Heart right ventricle (tissue), 16 donors: ENCODE measurements at regions not wholly inside any gene's neighbourhood (a gene's known extent, or its start where the extent isn't known, plus 50 kb on each side); places are given as distances from the start of the nearest gene placed in this dataset.
"Not testable (repeated sequence)": the region's sequence is repeated elsewhere in the genome, so short reads cannot be mapped to it uniquely, and the experiment has no call there.

Experiments
- ATAC-seq, 8 donors: fragments of 200-7000 bp; cut with Tn5 transposase; one replicate each; pipeline ENCODE4 v1.9.1; 2020; ENCODE audit warnings: mild to moderate bottlenecking in 8 of 8, moderate library complexity in 8 of 8, moderate number of reproducible peaks in 1 of 8
- DNase-seq, 2 donors: peaks; one replicate each; pipeline ENCODE4 v3.0.0-alpha.2; 2020
- H3K27ac ChIP-seq, 10 donors: fragments of 200-600 bp; sonication (generic) in 2 of 10; one replicate each; pipeline versions ENCODE4 v1.5.0 to v1.8.0; 2020 to 2022; ENCODE audit warnings: mild to moderate bottlenecking in 3 of 10
- H3K27me3 ChIP-seq, 7 donors: fragments of 200-600 bp; one replicate each; pipeline ENCODE4 v1.8.0; 2021 to 2022; ENCODE audit warnings: mild to moderate bottlenecking in 2 of 7
- H3K36me3 ChIP-seq, 9 donors: fragments of 200-600 bp; sonication (generic) in 1 of 9; one replicate each; pipeline versions ENCODE4 v1.5.0 to v1.8.0; 2020 to 2022; ENCODE audit warnings: mild to moderate bottlenecking in 2 of 9
- H3K4me1 ChIP-seq, 9 donors: fragments of 200-600 bp; sonication (generic) in 1 of 9; one replicate each; pipeline versions ENCODE4 v1.5.0 to v1.8.0; 2020 to 2022; ENCODE audit warnings: mild to moderate bottlenecking in 4 of 9
- H3K4me3 ChIP-seq, 10 donors: fragments of 200-600 bp; sonication (generic) in 2 of 10; one replicate each; pipeline versions ENCODE4 v1.5.0 to v1.8.0; 2020 to 2022; ENCODE audit warnings: mild to moderate bottlenecking in 7 of 10, moderate library complexity in 2 of 10
- H3K9me3 ChIP-seq, 11 donors: fragments of 200-600 bp in 10 of 11; sonication (generic) in 2 of 11; one replicate each; pipeline versions ENCODE4 v1.5.0 to v1.8.0; 2013 to 2022; ENCODE audit warnings: mild to moderate bottlenecking in 2 of 11, control low read depth in 1 of 11, moderate library complexity in 1 of 11
- CTCF ChIP-seq, 9 donors: fragments of 200-600 bp; sonication (generic) in 2 of 9; IDR thresholded peaks; one replicate each; pipeline versions ENCODE4 v1.5.0 to v1.8.0; 2021 to 2022; ENCODE audit warnings: antibody characterized with exemption in 9 of 9, mild to moderate bottlenecking in 5 of 9, moderate library complexity in 1 of 9
- WGBS, 2 donors: extraction: QIAGEN DNeasy Blood & Tissue Kit; methylation state at CpG; one replicate each; pipeline ENCODE4 v1.1.7; 2013; ENCODE audit warnings: inconsistent platforms in 1 of 2; 5-methylcytosine and 5-hydroxymethylcytosine counted together
- intact Hi-C, 10 donors: fragments of 100-400 bp; cut with DNase I; formaldehyde crosslinking; loops; one replicate each; pipeline versions ENCODE4 v1.11.1 to v1.14.2; 2022
- donor health status: Arrhythmogenic right ventricular cardiomyopathy.
- donor health status: ischemic (EF 13 %, LVEDD 7.1; RV severe dilation, severe dysfunction).
- donor health status: healthy with polysubstance abuse.
- donor health status: DM: no; HTN: yes; CAD: no.
- donor health status: DM: no; HTN: no; CAD: no.
- donor health status: ischemic (EF 25% LVEDD 6.9; RV normal size, moderate dysfunction).
- donor health status: ischemic (EF 25% LVEDD 5.7; RV mildly dilated, moderate dysfunction).
- donor health status: healthy.
- donor health status: DM: yes; HTN: yes; CAD: no.
- donor health status: Ischemic cardiomyopathy.
- donor health status: ischemic (EF 35%, LVEDD 5.7; RV mildly dilated, moderate dysfunction).
- donor health status: nonischemic (EF 11% LVEDD 7.7; RV severe dilation, severe dysfunction).
- donor health status: DM: yes; HTN: yes; CAD: no.
- donor health status: PGD.
- donor health status: ischemic (EF 29% LVEDD 5.4; RV normal size, mild dysfunction).
- donor health status: nonischemic (EF 23%, LVEDD 6.1; RV moderate dilation, normal function).

- Histone ChIP-seq H3K27me3 (no peaks in the 10 kb centered on the region), H3K9me3 (no peaks in the 10 kb centered on the region), H3K36me3 (no peaks in the 10 kb centered on the region), H3K27ac (no peak overlapping the region), H3K4me1 (no peaks in the 10 kb centered on the region), H3K4me3 (no peak overlapping the region)
- no peak for TF ChIP-seq CTCF (IDR thresholded peaks at IDR 0.05)
- DNase-seq = no peak
- intact Hi-C loops = no loop called here
- ATAC-seq = no peak
- WGBS, 2 donors = 60 to 64% methylated on average over 5 of the region's 5 CpGs
Observed at GRCh38 chr6:91075244-91075976, 488.5 kb upstream of the MAP3K7 start.

GRCh38 chr6:91063362-91063761 lies 476.5 kb upstream of the MAP3K7 start:
- no peak for DNase-seq

GRCh38 chr6:91057689-91058088 lies 470.8 kb upstream of the MAP3K7 start:
- no peak for DNase-seq
- H3K27ac ChIP-seq = no peak overlapping the region
- no peak for TF ChIP-seq CTCF (IDR thresholded peaks at IDR 0.05)
- intact Hi-C loops = no loop called here
- no peak overlapping the region for H3K4me3 ChIP-seq
- no peaks in the 10 kb centered on the region for H3K4me1 ChIP-seq
- 73 to 83% methylated on average over 1 of the region's 1 CpG for WGBS, 2 donors
- no peaks in the 10 kb centered on the region for H3K36me3 ChIP-seq
- H3K9me3 ChIP-seq = peaks cover 0 to 51% (median 15%) of the 10 kb centered on the region in 11 donors
- no peak for ATAC-seq
- H3K27me3 ChIP-seq = no peaks in the 10 kb centered on the region

More at GRCh38 chr6:91063362-91063761, 476.5 kb upstream of the MAP3K7 start:
- no peak for ATAC-seq
- Histone ChIP-seq H3K4me3 (no peak overlapping the region), H3K36me3 (no peaks in the 10 kb centered on the region), H3K27me3 (no peaks in the 10 kb centered on the region), H3K9me3 (peaks cover 0 to 33% (median 8%) of the 10 kb centered on the region in 11 donors), H3K4me1 (peaks cover 0 to 5% (median 0%) of the 10 kb centered on the region in 9 donors), H3K27ac (no peak overlapping the region)
- intact Hi-C loops = no loop called here
- no peak for TF ChIP-seq CTCF (IDR thresholded peaks at IDR 0.05)
- 98% methylated on average over 1 of the region's 1 CpG for WGBS, 2 donors

- DNase-seq (no peak), ATAC-seq (no peak)
- WGBS, 2 donors = 43 to 52% methylated on average over 1 of the region's 1 CpG
- intact Hi-C loops = no loop called here
- Histone ChIP-seq H3K36me3 (no peaks in the 10 kb centered on the region), H3K27me3 (no peaks in the 10 kb centered on the region), H3K9me3 (peaks cover 0 to 48% (median 15%) of the 10 kb centered on the region in 11 donors), H3K4me1 (no peaks in the 10 kb centered on the region), H3K4me3 (no peak overlapping the region), H3K27ac (no peak overlapping the region)
- no peak for TF ChIP-seq CTCF (IDR thresholded peaks at IDR 0.05)
Observed at GRCh38 chr6:91055959-91056358, 469.1 kb upstream of the MAP3K7 start.

DNA sequence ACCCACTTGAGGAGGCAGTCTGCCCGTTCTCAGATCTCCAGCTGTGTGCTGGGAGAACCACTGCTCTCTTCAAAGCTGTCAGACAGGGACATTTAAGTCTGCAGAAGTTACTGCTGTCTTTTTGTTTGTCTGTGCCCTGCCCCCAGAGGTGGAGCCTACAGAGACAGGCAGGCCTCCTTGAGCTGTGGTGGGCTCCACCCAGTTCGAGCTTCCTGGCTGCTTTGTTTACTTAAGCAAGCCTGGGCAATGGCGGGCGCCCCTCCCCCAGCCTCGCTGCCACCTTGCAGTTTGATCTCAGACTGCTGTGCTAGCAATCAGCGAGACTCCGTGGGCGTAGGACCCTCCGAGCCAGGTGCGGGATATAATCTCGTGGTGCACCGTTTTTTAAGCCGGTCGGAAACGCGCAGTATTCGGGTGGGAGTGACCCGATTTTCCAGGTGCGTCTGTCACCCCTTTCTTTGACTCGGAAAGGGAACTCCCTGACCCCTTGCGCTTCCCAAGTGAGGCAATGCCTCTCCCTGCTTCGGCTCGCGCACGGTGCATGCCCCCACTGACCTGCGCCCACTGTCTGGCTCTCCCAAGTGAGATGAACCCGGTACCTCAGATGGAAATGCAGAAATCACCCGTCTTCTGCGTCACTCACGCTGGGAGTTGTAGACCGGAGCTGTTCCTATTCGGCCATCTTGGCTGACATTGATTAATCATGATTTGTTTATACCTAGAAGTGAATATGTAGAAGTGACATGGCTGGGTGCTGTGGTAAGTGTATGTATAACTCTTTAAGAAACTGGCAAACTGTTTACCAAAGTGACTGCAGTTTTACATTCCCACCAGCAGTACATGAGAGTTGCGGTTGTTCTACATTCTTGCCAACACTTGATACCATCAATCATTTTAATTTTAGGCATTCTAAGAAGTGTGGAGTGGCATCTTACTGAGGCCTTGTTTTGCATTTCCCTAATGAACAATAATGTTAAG lies 465.9 kb upstream of the MAP3K7 start:
- WGBS, 2 donors = 92 to 93% methylated on average over 29 to 32 of the region's 33 CpGs
- peaks cover 0 to 36% (median 11%) of the 10 kb centered on the region in 11 donors for H3K9me3 ChIP-seq
- intact Hi-C loops, H3K27me3 ChIP-seq, H3K4me1 ChIP-seq, H3K27ac ChIP-seq, H3K36me3 ChIP-seq, H3K4me3 ChIP-seq, DNase-seq, ATAC-seq: not testable (repeated sequence)
